ENCODE measurements at regions not wholly inside any gene's neighbourhood (a gene's known extent, or its start where the extent isn't known, plus 50 kb on each side); places are given as distances from the start of the nearest gene placed in this dataset.

DNA sequence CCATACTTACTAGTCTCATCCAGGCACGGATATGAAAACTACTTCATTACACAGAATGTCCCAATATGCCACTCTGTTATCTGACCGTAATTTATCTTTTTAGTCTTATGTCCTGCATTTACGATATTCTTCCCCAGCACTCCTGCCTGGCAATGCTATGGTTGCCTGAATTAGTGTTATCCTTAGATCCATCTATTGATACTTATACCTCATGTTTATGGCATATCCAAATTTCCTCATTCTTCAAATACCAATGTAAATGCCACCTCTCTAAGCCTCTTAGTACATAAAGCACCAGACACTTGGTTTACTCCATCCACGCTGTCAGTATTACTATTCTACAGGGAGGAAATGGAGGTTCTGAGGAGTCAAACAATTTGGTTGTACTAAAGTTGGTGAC lies 507.8 kb upstream of the NMUR2 start:
- DNase-seq = no peak
- no peaks in the 10 kb centered on the region for H3K27me3 Mint-ChIP-seq (ENCODE audit: insufficient read depth)
- no peak overlapping the region for H3K27ac ChIP-seq (ENCODE audit: low read depth, low read length)
- no peaks in the 10 kb centered on the region for H3K36me3 Mint-ChIP-seq (ENCODE audit: low read depth)
- no peaks in the 10 kb centered on the region for H3K27me3 ChIP-seq (ENCODE audit: control insufficient read depth, insufficient read depth, low read length, poor library complexity, severe bottlenecking)
- H3K9me3 ChIP-seq (ENCODE audit: control insufficient read depth, low read length) = peaks cover 7% of the 10 kb centered on the region
- H3K4me1 ChIP-seq (ENCODE audit: control insufficient read depth, insufficient read depth, low read length) = no peaks in the 10 kb centered on the region
- no peak overlapping the region for H3K9ac ChIP-seq (ENCODE audit: extremely low read depth, low read length, poor library complexity, severe bottlenecking)
- H3K36me3 ChIP-seq (ENCODE audit: control insufficient read depth, insufficient read depth, low read length) = no peaks in the 10 kb centered on the region
- no peak overlapping the region for H3K4me3 ChIP-seq (ENCODE audit: low read length)
- no peaks in the 10 kb centered on the region for H3K4me1 Mint-ChIP-seq
- H3K9me3 Mint-ChIP-seq = peaks cover 12% of the 10 kb centered on the region
- no peak overlapping the region for H3K27ac Mint-ChIP-seq
- H3K4me3 Mint-ChIP-seq = no peak overlapping the region
- TF ChIP-seq CTCF (conservative IDR thresholded peaks at IDR 0.05) = no peak
- WGBS, 2 experiments (ENCODE audit: insufficient coverage in 1 of 2, insufficient read length in 1 of 2) = 64 to 69% methylated on average over 3 to 4 of the region's 4 CpGs

DNA sequence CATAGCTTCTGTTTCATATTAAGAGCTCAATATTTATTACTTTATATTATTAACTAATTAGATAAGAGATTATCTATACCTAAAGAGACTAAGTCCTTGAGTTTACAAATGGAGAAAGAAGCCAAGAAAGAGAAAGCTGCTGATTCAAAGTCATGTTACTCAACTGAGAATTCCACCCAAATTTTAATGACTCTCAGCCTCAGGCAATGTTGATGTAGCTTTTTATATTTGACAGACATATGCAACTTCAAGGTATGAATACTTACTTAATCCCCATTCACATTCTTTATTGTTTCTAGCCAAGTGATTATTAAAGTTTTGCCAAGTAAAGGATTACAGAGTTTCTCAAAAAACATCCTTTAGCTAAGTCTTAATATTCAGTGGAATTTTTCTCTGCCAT lies 527.5 kb upstream of the NMUR2 start:
- Mint-ChIP-seq H3K9me3 (peaks cover 4% of the 10 kb centered on the region), H3K27me3 (ENCODE audit: insufficient read depth) (peaks cover 5% of the 10 kb centered on the region), H3K4me3 (no peak overlapping the region), H3K27ac (no peak overlapping the region), H3K36me3 (ENCODE audit: low read depth) (no peaks in the 10 kb centered on the region), H3K4me1 (no peaks in the 10 kb centered on the region)
- no peak overlapping the region for H3K27ac ChIP-seq (ENCODE audit: low read depth, low read length)
- TF ChIP-seq CTCF (conservative IDR thresholded peaks at IDR 0.05) = no peak
- no peak overlapping the region for H3K4me3 ChIP-seq (ENCODE audit: low read length)
- H3K36me3 ChIP-seq (ENCODE audit: control insufficient read depth, insufficient read depth, low read length) = no peaks in the 10 kb centered on the region
- H3K27me3 ChIP-seq (ENCODE audit: control insufficient read depth, insufficient read depth, low read length, poor library complexity, severe bottlenecking) = no peaks in the 10 kb centered on the region
- no peak for DNase-seq
- H3K9me3 ChIP-seq (ENCODE audit: control insufficient read depth, low read length) = peaks cover 7% of the 10 kb centered on the region
- no peaks in the 10 kb centered on the region for H3K4me1 ChIP-seq (ENCODE audit: control insufficient read depth, insufficient read depth, low read length)
- no peak overlapping the region for H3K9ac ChIP-seq (ENCODE audit: extremely low read depth, low read length, poor library complexity, severe bottlenecking)

GRCh38 chr5:152933056-152933455 lies 528.0 kb upstream of the NMUR2 start:
- 60 to 76% methylated on average over 2 of the region's 2 CpGs for WGBS, 2 experiments (ENCODE audit: insufficient coverage in 1 of 2, insufficient read length in 1 of 2)
- Mint-ChIP-seq H3K27me3 (ENCODE audit: insufficient read depth) (peaks cover 5% of the 10 kb centered on the region), H3K27ac (no peak overlapping the region), H3K4me3 (no peak overlapping the region), H3K4me1 (no peaks in the 10 kb centered on the region), H3K36me3 (ENCODE audit: low read depth) (peaks cover 1% of the 10 kb centered on the region), H3K9me3 (peaks cover 8% of the 10 kb centered on the region)
- peaks cover 12% of the 10 kb centered on the region for H3K9me3 ChIP-seq (ENCODE audit: control insufficient read depth, low read length)
- no peaks in the 10 kb centered on the region for H3K36me3 ChIP-seq (ENCODE audit: control insufficient read depth, insufficient read depth, low read length)
- H3K4me1 ChIP-seq (ENCODE audit: control insufficient read depth, insufficient read depth, low read length) = no peaks in the 10 kb centered on the region
- DNase-seq = no peak
- TF ChIP-seq CTCF (conservative IDR thresholded peaks at IDR 0.05) = no peak
- no peak overlapping the region for H3K4me3 ChIP-seq (ENCODE audit: low read length)
- H3K9ac ChIP-seq (ENCODE audit: extremely low read depth, low read length, poor library complexity, severe bottlenecking) = no peak overlapping the region
- H3K27ac ChIP-seq (ENCODE audit: low read depth, low read length) = no peak overlapping the region
- H3K27me3 ChIP-seq (ENCODE audit: control insufficient read depth, insufficient read depth, low read length, poor library complexity, severe bottlenecking) = no peaks in the 10 kb centered on the region

All from endodermal cell (in vitro differentiated cells).